HG03066 (cell line): ENCODE measurements at regions not wholly inside any gene's neighbourhood (a gene's known extent, or its start where the extent isn't known, plus 50 kb on each side); places are given as distances from the start of the nearest gene placed in this dataset.

Experiments used
- ATAC-seq: cut with Tn5 transposase; IDR thresholded peaks from one replicate; pipeline ENCODE4 v1.9.1; 2021; ENCODE audit warnings: low read depth; ENCODE audit not compliant: unreplicated experiment

- no peak for ATAC-seq
Observed at GRCh38 chr5:1669276-1670155, 130.1 kb downstream of the MRPL36 start.

- no peak for ATAC-seq
Observed at GRCh38 chr5:1668141-1668721, 131.4 kb downstream of the MRPL36 start.

GRCh38 chr5:1667648-1668140, 131.9 kb downstream of the MRPL36 start:
- ATAC-seq, result no peak

GRCh38 chr5:1666812-1667588, 132.6 kb downstream of the MRPL36 start:
- no peak for ATAC-seq

- no peak for ATAC-seq
Observed at GRCh38 chr5:1666221-1666620, 133.4 kb downstream of the MRPL36 start.

GRCh38 chr5:1665803-1666202, 133.8 kb downstream of the MRPL36 start:
- ATAC-seq, result no peak

GRCh38 chr5:1665231-1665630, 134.4 kb downstream of the MRPL36 start:
- ATAC-seq, result no peak

- no peak for ATAC-seq
Observed at GRCh38 chr5:1663186-1663585, 136.5 kb downstream of the MRPL36 start.

- ATAC-seq, result no peak
Observed at GRCh38 chr5:1662559-1663085, 137.0 kb downstream of the MRPL36 start.

- no peak for ATAC-seq
Observed at GRCh38 chr5:1661831-1662558, 137.6 kb downstream of the MRPL36 start.

- ATAC-seq, result no peak
Observed at GRCh38 chr5:1661311-1661710, 137.6 kb upstream of the LPCAT1 start.

GRCh38 chr5:1660511-1660910, 136.8 kb upstream of the LPCAT1 start:
- ATAC-seq, result no peak

GRCh38 chr5:1660001-1660400, 136.2 kb upstream of the LPCAT1 start:
- no peak for ATAC-seq

- ATAC-seq, result no peak
Observed at GRCh38 chr5:1659100-1659981, 135.6 kb upstream of the LPCAT1 start.

GRCh38 chr5:1658665-1659064, 134.9 kb upstream of the LPCAT1 start:
- no peak for ATAC-seq

GRCh38 chr5:1657161-1657741, 133.5 kb upstream of the LPCAT1 start:
- ATAC-seq, result no peak

GRCh38 chr5:1656271-1656975, 132.7 kb upstream of the LPCAT1 start:
- no peak for ATAC-seq

- no peak for ATAC-seq
Observed at GRCh38 chr5:1655496-1656270, 131.9 kb upstream of the LPCAT1 start.
